SK-N-SH (cell line): ENCODE measurements at regions not wholly inside any gene's neighbourhood (a gene's known extent, or its start where the extent isn't known, plus 50 kb on each side); places are given as distances from the start of the nearest gene placed in this dataset.

Source experiments
- CTCF ChIA-PET: fragments of 300-600, 350-600 bp; formaldehyde crosslinking; extraction: SDS; loops from one replicate; lab custom pipeline; 2021; lab: Yijun Ruan, JAX
- POLR2A ChIA-PET: fragments of 350-600 bp; sonication (Branson Sonifier 250); formaldehyde crosslinking; extraction: SDS; loops from one replicate; lab custom pipeline; 2020; ENCODE audit warnings: antibody characterized with exemption, inconsistent platforms; lab: Yijun Ruan, JAX
- DNase-seq: peaks from one replicate; pipeline ENCODE4 v3.0.0; 2012
- H2AFZ ChIP-seq: fragments of 200-600 bp; sonication (generic); 2 replicates; pipeline ENCODE4 v1.8.1; 2016; ENCODE audit warnings: antibody characterized with exemption, mild to moderate bottlenecking, low read depth
- H3F3A ChIP-seq: fragments of 200-600 bp; sonication (generic); replicated peaks from 2 replicates; pipeline ENCODE3; 2016; ENCODE audit warnings: antibody characterized with exemption, mild to moderate bottlenecking; ENCODE audit not compliant: insufficient read depth
- H3K27ac ChIP-seq, 2 experiments: fragments of 200-500 bp in 1 of 2; fragments of 200-600 bp in 1 of 2; sonication (Bioruptor generic) in 1 of 2; sonication (generic), shearing (Covaris generic) in 1 of 2; 2 replicates each; pipeline versions ENCODE4 v1.5.1 to v1.6.1; 2014 to 2016; ENCODE audit warnings: low read depth in 2 of 2, inconsistent platforms in 1 of 2, low read length in 1 of 2, mild to moderate bottlenecking in 1 of 2, mixed read lengths in 1 of 2
- H3K27me3 ChIP-seq: fragments of 200-600 bp; sonication (generic), shearing (Covaris generic); 2 replicates; pipeline ENCODE4 v1.6.1; 2016; ENCODE audit warnings: mixed run types; ENCODE audit not compliant: insufficient read depth
- H3K36me3 ChIP-seq, 2 experiments: fragments of 200-500 bp in 1 of 2; fragments of 200-600 bp in 1 of 2; sonication (Bioruptor generic) in 1 of 2; sonication (generic) in 1 of 2; replicated peaks in 1 of 2; 2 replicates each; pipeline versions ENCODE3 to v1.5.1; 2014 to 2016; ENCODE audit warnings: low read length in 1 of 2, mild to moderate bottlenecking in 1 of 2; ENCODE audit not compliant: insufficient read depth in 2 of 2, control insufficient read depth in 1 of 2
- H3K4me1 ChIP-seq, 2 experiments: fragments of 200-500 bp in 1 of 2; fragments of 200-600 bp in 1 of 2; sonication (Bioruptor generic) in 1 of 2; sonication (generic), shearing (Covaris generic) in 1 of 2; 2 replicates each; pipeline versions ENCODE4 v1.5.1 to v1.6.1; 2014 to 2016; ENCODE audit warnings: low read depth in 1 of 2, low read length in 1 of 2, mixed run types in 1 of 2; ENCODE audit not compliant: insufficient read depth in 2 of 2, control insufficient read depth in 1 of 2
- H3K4me2 ChIP-seq: fragments of 200-600 bp; sonication (generic), shearing (Covaris generic); 2 replicates; pipeline ENCODE4 v1.6.1; 2017; ENCODE audit warnings: mixed run types
- H3K4me3 ChIP-seq, 2 experiments: fragments of 200-500 bp in 1 of 2; fragments of 200-600 bp in 1 of 2; sonication (Bioruptor generic) in 1 of 2; sonication (generic), shearing (Covaris generic) in 1 of 2; 2 replicates each; pipeline versions ENCODE4 v1.5.1 to v1.8.1; 2014 to 2016; ENCODE audit warnings: low read depth in 2 of 2, inconsistent platforms in 1 of 2, low read length in 1 of 2, mild to moderate bottlenecking in 1 of 2, mixed read lengths in 1 of 2, moderate library complexity in 1 of 2
- H3K79me2 ChIP-seq: fragments of 200-600 bp; sonication (generic); 2 replicates; pipeline ENCODE4 v1.8.1; 2017; ENCODE audit warnings: mild to moderate bottlenecking; ENCODE audit not compliant: insufficient read depth
- H3K9ac ChIP-seq: fragments of 200-600 bp; sonication (generic); 2 replicates; pipeline ENCODE4 v1.6.1; 2017; ENCODE audit warnings: mixed run types
- H3K9me2 ChIP-seq: fragments of 200-600 bp; sonication (generic); 2 replicates; pipeline ENCODE4 v1.6.1; 2017; ENCODE audit warnings: mixed run types
- H3K9me3 ChIP-seq: fragments of 200-600 bp; sonication (generic); 2 replicates; pipeline ENCODE4 v1.6.1; 2017; ENCODE audit warnings: mixed run types, mild to moderate bottlenecking, moderate library complexity
- H4K20me1 ChIP-seq: fragments of 200-600 bp; sonication (generic); 2 replicates; pipeline ENCODE4 v1.6.1; 2017; ENCODE audit warnings: mild to moderate bottlenecking, mixed run types; ENCODE audit not compliant: insufficient read depth
- CHD2 ChIP-seq: fragments of 150-350 bp; IDR thresholded peaks from 2 replicates; pipeline ENCODE4 v1.6.1; 2018; ENCODE audit warnings: low read length; ENCODE audit not compliant: partially characterized antibody
- ELF1 ChIP-seq: IDR thresholded peaks from 2 replicates; pipeline ENCODE4 v1.4.0; 2012
- FOSL2 ChIP-seq: IDR thresholded peaks from 2 replicates; pipeline ENCODE4 v1.4.0; 2012; ENCODE audit warnings: low read depth, mild to moderate bottlenecking, moderate library complexity, borderline replicate concordance
- FOXJ3 ChIP-seq: sonication (generic); formaldehyde crosslinking; IDR thresholded peaks from 2 replicates; pipeline ENCODE4 v1.5.1; 2020; ENCODE audit warnings: mild to moderate bottlenecking, missing genetic modification reagents
- FOXM1 ChIP-seq: IDR thresholded peaks from 2 replicates; pipeline ENCODE4 v1.4.0; 2012; ENCODE audit warnings: low read depth, mild to moderate bottlenecking
- GABPA ChIP-seq: IDR thresholded peaks from 2 replicates; pipeline ENCODE4 v1.4.0; 2012; ENCODE audit warnings: low read depth, mild to moderate bottlenecking
- GATA2 ChIP-seq: sonication (generic); formaldehyde crosslinking; IDR thresholded peaks from 2 replicates; pipeline ENCODE4 v1.5.0; 2020; ENCODE audit warnings: mild to moderate bottlenecking, missing genetic modification reagents
- IRF3 ChIP-seq: fragments of 150-350 bp; IDR thresholded peaks from 2 replicates; pipeline ENCODE4 v1.6.1; 2016; ENCODE audit warnings: mild to moderate bottlenecking, low read depth, low read length
- NFIC ChIP-seq: IDR thresholded peaks from 2 replicates; pipeline ENCODE4 v1.4.0; 2012; ENCODE audit warnings: borderline replicate concordance
- REST ChIP-seq: IDR thresholded peaks from 2 replicates; pipeline ENCODE4 v1.6.1; 2012; ENCODE audit warnings: mild to moderate bottlenecking, low read depth, low read length, moderate library complexity
- RFX5 ChIP-seq: IDR thresholded peaks from 2 replicates; pipeline ENCODE4 v1.6.1; 2012; ENCODE audit warnings: mild to moderate bottlenecking, improper control_type of control experiment, low read length
- SIN3A ChIP-seq: IDR thresholded peaks from 2 replicates; pipeline ENCODE4 v1.6.1; 2012; ENCODE audit warnings: low read depth, mild to moderate bottlenecking, low read length, moderate library complexity, borderline replicate concordance
- SMC3 ChIP-seq: IDR thresholded peaks from 2 replicates; pipeline ENCODE4 v1.6.1; 2012; ENCODE audit warnings: low read depth, low read length, improper control_type of control experiment
- TCF12 ChIP-seq: IDR thresholded peaks from 2 replicates; pipeline ENCODE4 v1.4.0; 2012
- TEAD4 ChIP-seq: IDR thresholded peaks from 2 replicates; pipeline ENCODE4 v1.4.0; 2012; ENCODE audit warnings: mild to moderate bottlenecking, borderline replicate concordance; ENCODE audit not compliant: insufficient read depth
- whole genome bisulfite sequencing: methylation state at CpG from one replicate; pipeline ENCODE4 v1.1.6; 2017; ENCODE audit warnings: low lambda C conversion rate; 5-methylcytosine and 5-hydroxymethylcytosine counted together

GRCh38 chr2:61626827-61627226, 88.7 kb upstream of the XPO1 start:
- H3K4me1 ChIP-seq = no peaks in the 10 kb centered on the region
- no peak for DNase-seq
- no peaks in the 10 kb centered on the region for H3K36me3 ChIP-seq
- H3K4me3 ChIP-seq = no peak overlapping the region
- no peaks in the 10 kb centered on the region for H3K9me2 ChIP-seq
- no peak overlapping the region for H2AFZ ChIP-seq
- H3K79me2 ChIP-seq = no peaks in the 10 kb centered on the region
- no peaks in the 10 kb centered on the region for H3F3A ChIP-seq
- no peak for TF ChIP-seq GABPA
- TF ChIP-seq CHD2 = no peak
- TF ChIP-seq REST = no peak
- TF ChIP-seq IRF3 = no peak
- TF ChIP-seq RFX5 = no peak
- no peak for TF ChIP-seq ELF1
- no peak for TF ChIP-seq SIN3A
- no peak for TF ChIP-seq TEAD4
- no peak for TF ChIP-seq NFIC
- no peak for TF ChIP-seq FOSL2
- no peak for TF ChIP-seq SMC3
- TF ChIP-seq FOXJ3 = no peak
- TF ChIP-seq GATA2 (CRISPR knock-in tag) = no peak
- TF ChIP-seq TCF12 = no peak
- H3K9me3 ChIP-seq = no peaks in the 10 kb centered on the region
- no peaks in the 10 kb centered on the region for H3K27me3 ChIP-seq
- H3K27ac ChIP-seq = no peak overlapping the region
- H4K20me1 ChIP-seq = no peaks in the 10 kb centered on the region
- ChIA-PET CTCF (interaction anchor here (1.4 kb wide), 1 partner anchor 137 kb away, joined by 3 read pairs; no protein-coding TSS in a partner anchor), POLR2A (no interaction called here)
- 90% methylated on average over 1 of the region's 1 CpG for WGBS
- no peak overlapping the region for H3K9ac ChIP-seq
- no peak overlapping the region for H3K4me2 ChIP-seq

- Histone ChIP-seq H3K27ac (no peak overlapping the region), H3F3A (peaks cover 3% of the 10 kb centered on the region), H3K9me2 (no peaks in the 10 kb centered on the region), H2AFZ (no peak overlapping the region), H3K4me2 (no peak overlapping the region), H3K36me3 (no peaks in the 10 kb centered on the region), H3K4me3 (no peak overlapping the region), H3K9me3 (no peaks in the 10 kb centered on the region), H3K4me1 (no peaks in the 10 kb centered on the region), H4K20me1 (no peaks in the 10 kb centered on the region), H3K79me2 (no peaks in the 10 kb centered on the region), H3K27me3 (no peaks in the 10 kb centered on the region), H3K9ac (no peak overlapping the region)
- DNase-seq = no peak
- 87% methylated on average over 5 of the region's 5 CpGs for WGBS
- ChIA-PET POLR2A (no interaction called here), CTCF (no interaction called here)
- TF ChIP-seq FOXM1 (no peak), FOSL2 (no peak)
These were observed 85.6 kb upstream of the XPO1 start for GRCh38 chr2:61623747-61624146.
